HL-60 (cell line): ENCODE measurements at regions not wholly inside any gene's neighbourhood (a gene's known extent, or its start where the extent isn't known, plus 50 kb on each side); places are given as distances from the start of the nearest gene placed in this dataset.

Experiments used
- GABPA ChIP-seq: IDR thresholded peaks from 2 replicates; pipeline ENCODE4 v1.6.1; 2012; ENCODE audit warnings: low read depth
- POLR2AphosphoS5 ChIP-seq: IDR thresholded peaks from 2 replicates; pipeline ENCODE4 v1.6.1; 2012; ENCODE audit warnings: low read depth
- TF ChIP-seq, protein P1 (sequence below): IDR thresholded peaks from one replicate; pipeline ENCODE4 v1.5.1; 2011; ENCODE audit warnings: low read length, control low read depth, inconsistent platforms; ENCODE audit not compliant: insufficient read depth
- TF ChIP-seq, protein P2 (sequence below): IDR thresholded peaks from 2 replicates; pipeline ENCODE4 v1.6.1; 2012; ENCODE audit warnings: low read depth; ENCODE audit not compliant: insufficient replicate concordance

DNA sequence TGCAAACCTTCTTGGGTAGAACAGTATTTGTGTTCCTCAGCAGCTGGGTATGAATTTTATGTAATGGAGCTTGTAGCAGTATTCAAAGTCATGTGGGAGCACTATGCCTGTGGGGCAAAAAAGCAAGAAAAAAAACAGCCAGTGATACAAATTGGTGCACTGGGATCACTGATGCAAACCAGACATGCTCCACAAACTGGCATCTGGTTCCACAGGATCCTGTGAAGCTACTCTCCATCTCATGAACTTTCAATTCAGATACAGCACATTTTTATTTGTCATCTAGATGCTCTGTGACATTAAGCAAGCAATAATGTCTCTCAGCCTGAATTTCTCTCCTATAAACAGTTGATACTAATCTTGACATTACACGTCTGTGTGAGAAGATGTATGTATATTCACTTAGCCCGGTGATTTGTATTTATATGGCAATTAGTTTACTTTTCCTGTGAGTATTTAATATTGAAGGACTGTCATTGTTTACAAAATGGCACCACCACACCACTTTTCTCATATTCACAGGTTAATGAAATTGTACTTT is 208.5 kb upstream of the GRIA4 start:
- TF ChIP-seq, protein P1, sequence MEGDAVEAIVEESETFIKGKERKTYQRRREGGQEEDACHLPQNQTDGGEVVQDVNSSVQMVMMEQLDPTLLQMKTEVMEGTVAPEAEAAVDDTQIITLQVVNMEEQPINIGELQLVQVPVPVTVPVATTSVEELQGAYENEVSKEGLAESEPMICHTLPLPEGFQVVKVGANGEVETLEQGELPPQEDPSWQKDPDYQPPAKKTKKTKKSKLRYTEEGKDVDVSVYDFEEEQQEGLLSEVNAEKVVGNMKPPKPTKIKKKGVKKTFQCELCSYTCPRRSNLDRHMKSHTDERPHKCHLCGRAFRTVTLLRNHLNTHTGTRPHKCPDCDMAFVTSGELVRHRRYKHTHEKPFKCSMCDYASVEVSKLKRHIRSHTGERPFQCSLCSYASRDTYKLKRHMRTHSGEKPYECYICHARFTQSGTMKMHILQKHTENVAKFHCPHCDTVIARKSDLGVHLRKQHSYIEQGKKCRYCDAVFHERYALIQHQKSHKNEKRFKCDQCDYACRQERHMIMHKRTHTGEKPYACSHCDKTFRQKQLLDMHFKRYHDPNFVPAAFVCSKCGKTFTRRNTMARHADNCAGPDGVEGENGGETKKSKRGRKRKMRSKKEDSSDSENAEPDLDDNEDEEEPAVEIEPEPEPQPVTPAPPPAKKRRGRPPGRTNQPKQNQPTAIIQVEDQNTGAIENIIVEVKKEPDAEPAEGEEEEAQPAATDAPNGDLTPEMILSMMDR = no peak
- TF ChIP-seq POLR2AphosphoS5 (no peak), GABPA (no peak)
- TF ChIP-seq, protein P2, sequence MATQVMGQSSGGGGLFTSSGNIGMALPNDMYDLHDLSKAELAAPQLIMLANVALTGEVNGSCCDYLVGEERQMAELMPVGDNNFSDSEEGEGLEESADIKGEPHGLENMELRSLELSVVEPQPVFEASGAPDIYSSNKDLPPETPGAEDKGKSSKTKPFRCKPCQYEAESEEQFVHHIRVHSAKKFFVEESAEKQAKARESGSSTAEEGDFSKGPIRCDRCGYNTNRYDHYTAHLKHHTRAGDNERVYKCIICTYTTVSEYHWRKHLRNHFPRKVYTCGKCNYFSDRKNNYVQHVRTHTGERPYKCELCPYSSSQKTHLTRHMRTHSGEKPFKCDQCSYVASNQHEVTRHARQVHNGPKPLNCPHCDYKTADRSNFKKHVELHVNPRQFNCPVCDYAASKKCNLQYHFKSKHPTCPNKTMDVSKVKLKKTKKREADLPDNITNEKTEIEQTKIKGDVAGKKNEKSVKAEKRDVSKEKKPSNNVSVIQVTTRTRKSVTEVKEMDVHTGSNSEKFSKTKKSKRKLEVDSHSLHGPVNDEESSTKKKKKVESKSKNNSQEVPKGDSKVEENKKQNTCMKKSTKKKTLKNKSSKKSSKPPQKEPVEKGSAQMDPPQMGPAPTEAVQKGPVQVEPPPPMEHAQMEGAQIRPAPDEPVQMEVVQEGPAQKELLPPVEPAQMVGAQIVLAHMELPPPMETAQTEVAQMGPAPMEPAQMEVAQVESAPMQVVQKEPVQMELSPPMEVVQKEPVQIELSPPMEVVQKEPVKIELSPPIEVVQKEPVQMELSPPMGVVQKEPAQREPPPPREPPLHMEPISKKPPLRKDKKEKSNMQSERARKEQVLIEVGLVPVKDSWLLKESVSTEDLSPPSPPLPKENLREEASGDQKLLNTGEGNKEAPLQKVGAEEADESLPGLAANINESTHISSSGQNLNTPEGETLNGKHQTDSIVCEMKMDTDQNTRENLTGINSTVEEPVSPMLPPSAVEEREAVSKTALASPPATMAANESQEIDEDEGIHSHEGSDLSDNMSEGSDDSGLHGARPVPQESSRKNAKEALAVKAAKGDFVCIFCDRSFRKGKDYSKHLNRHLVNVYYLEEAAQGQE = no peak
